Mucosa of descending colon (tissue), 3 donors: ENCODE measurements at regions not wholly inside any gene's neighbourhood (a gene's known extent, or its start where the extent isn't known, plus 50 kb on each side); places are given as distances from the start of the nearest gene placed in this dataset.
A peak's percentile ranks its signal among the peaks of the same experiment; 100 is the strongest.

Source experiments
- ATAC-seq: fragments of 200-7000 bp; cut with Tn5 transposase; one replicate; pipeline ENCODE4 v1.9.1; 2020; ENCODE audit warnings: mild to moderate bottlenecking, moderate library complexity
- DNase-seq, 3 donors: peaks; one replicate each; pipeline ENCODE4 v3.0.0-alpha.2; 2020
- H3K36me3 ChIP-seq: fragments of 200-600 bp; one replicate; pipeline ENCODE4 v1.8.0; 2021; ENCODE audit warnings: low read depth, mild to moderate bottlenecking
- H3K4me1 ChIP-seq: fragments of 200-600 bp; one replicate; pipeline ENCODE4 v1.8.0; 2021; ENCODE audit warnings: low read depth, mild to moderate bottlenecking
- H3K4me3 ChIP-seq: fragments of 200-600 bp; one replicate; pipeline ENCODE4 v1.8.0; 2021; ENCODE audit warnings: mild to moderate bottlenecking
- H3K9me3 ChIP-seq: fragments of 200-600 bp; one replicate; pipeline ENCODE4 v1.8.0; 2021; ENCODE audit warnings: mild to moderate bottlenecking
- CTCF ChIP-seq: fragments of 200-600 bp; IDR thresholded peaks from one replicate; pipeline ENCODE4 v1.8.0; 2022; ENCODE audit warnings: antibody characterized with exemption, mild to moderate bottlenecking
- intact Hi-C, 2 donors: fragments of 100-400 bp; cut with DNase I in 1 of 2; cut with micrococcal nuclease in 1 of 2; formaldehyde crosslinking; loops; one replicate each; pipeline versions ENCODE4 v1.11.0 to v1.11.1; 2022; cut with DNase I, micrococcal nuclease
- donor health status: DM: no; HTN: no; CAD: no; lungs with moderate emphysema.
- donor health status: DM: no; HTN: no; CAD: no.
- donor health status: DM: no; HTN: yes; CAD: no.

- intact Hi-C loops: no loop called here
- ATAC-seq (no peak), DNase-seq (no peak)
- Histone ChIP-seq H3K4me1 (no peaks in the 10 kb centered on the region), H3K4me3 (no peak overlapping the region), H3K36me3 (no peaks in the 10 kb centered on the region), H3K9me3 (no peaks in the 10 kb centered on the region)
- no peak for TF ChIP-seq CTCF
Observed at GRCh38 chr4:22264261-22264660, 251.6 kb downstream of the ADGRA3 start.

- ATAC-seq: no peak
- Histone ChIP-seq H3K4me3 (no peak overlapping the region), H3K4me1 (no peaks in the 10 kb centered on the region), H3K36me3 (no peaks in the 10 kb centered on the region), H3K9me3 (no peaks in the 10 kb centered on the region)
- intact Hi-C loops: no loop called here
- TF ChIP-seq CTCF: no peak
- no peak for DNase-seq
Observed at GRCh38 chr4:22253431-22253830, 262.4 kb downstream of the ADGRA3 start.

- ATAC-seq (no peak), DNase-seq (no peak)
- no peaks in the 10 kb centered on the region for H3K36me3 ChIP-seq
- H3K9me3 ChIP-seq: no peaks in the 10 kb centered on the region
- intact Hi-C loops: no loop called here
- H3K4me3 ChIP-seq: no peak overlapping the region
- TF ChIP-seq CTCF: no peak
- no peaks in the 10 kb centered on the region for H3K4me1 ChIP-seq
Observed at GRCh38 chr4:22246847-22247246, 269.0 kb downstream of the ADGRA3 start.

GRCh38 chr4:22245294-22245693 is 270.6 kb downstream of the ADGRA3 start:
- Histone ChIP-seq H3K4me3 (no peak overlapping the region), H3K36me3 (no peaks in the 10 kb centered on the region), H3K4me1 (no peaks in the 10 kb centered on the region), H3K9me3 (no peaks in the 10 kb centered on the region)
- intact Hi-C loops: no loop called here
- TF ChIP-seq CTCF: no peak
- DNase-seq (no peak), ATAC-seq (no peak)

GRCh38 chr4:22241415-22241814 is 274.5 kb downstream of the ADGRA3 start:
- Histone ChIP-seq H3K36me3 (no peaks in the 10 kb centered on the region), H3K9me3 (no peaks in the 10 kb centered on the region), H3K4me1 (no peaks in the 10 kb centered on the region), H3K4me3 (no peak overlapping the region)
- ATAC-seq (no peak), DNase-seq (no peak)
- TF ChIP-seq CTCF: no peak
- intact Hi-C loops: no loop called here

- intact Hi-C loops: no loop called here
- H3K4me1 ChIP-seq: no peaks in the 10 kb centered on the region
- no peaks in the 10 kb centered on the region for H3K9me3 ChIP-seq
- no peak for TF ChIP-seq CTCF
- no peaks in the 10 kb centered on the region for H3K36me3 ChIP-seq
- no peak overlapping the region for H3K4me3 ChIP-seq
- DNase-seq: no peak
- ATAC-seq: peak; percentile 67
Observed at GRCh38 chr4:22240814-22241213, 275.1 kb downstream of the ADGRA3 start.
